K562 (cell line): ENCODE measurements at regions not wholly inside any gene's neighbourhood (a gene's known extent, or its start where the extent isn't known, plus 50 kb on each side); places are given as distances from the start of the nearest gene placed in this dataset.

Experiments used
- ATAC-seq: fragments of 200-7000 bp; cut with Tn5 transposase; 3 replicates; pipeline ENCODE4 v1.9.1; 2020; ENCODE audit warnings: moderate library complexity
- BruUV-seq: library from RNA; stranded (reverse); fragments of 400-500 nt; replicated peaks from 2 replicates; lab custom pipeline; 2021; lab: Mats Ljungman, UMichigan
- CTCF ChIA-PET: fragments of 300-600 bp; formaldehyde crosslinking; extraction: SDS; loops from one replicate; lab custom pipeline; 2021; ENCODE audit warnings: low intra/inter-chr PET ratio; lab: Yijun Ruan, JAX
- POLR2A ChIA-PET: fragments of 300-600, 350-650 bp; sonication (Branson Sonifier 250); formaldehyde crosslinking; extraction: SDS; loops from one replicate; lab custom pipeline; 2021; ENCODE audit warnings: antibody characterized with exemption, inconsistent platforms; lab: Yijun Ruan, JAX
- DNase-seq, 4 experiments: peaks; one replicate each; pipeline versions ENCODE4 v3.0.0 to v3.0.0-alpha.2; 2011 to 2018; ENCODE audit warnings: low spot score in 3 of 4, mixed read lengths in 3 of 4; ENCODE audit errors: extremely low read depth in 1 of 4
- FAIRE-seq: peaks from 2 replicates; lab custom pipeline; 2011; peaks lifted over from hg19 to GRCh38; lab: Jason Lieb, UNC
- H2AFZ ChIP-seq: 2 replicates; pipeline ENCODE4 v1.6.0; 2011; ENCODE audit warnings: low read depth, low read length, control low read depth, inconsistent platforms
- H3K27ac ChIP-seq: fragments of 200-600 bp; 3 replicates; pipeline ENCODE4 v1.8.0; 2011; ENCODE audit warnings: low read depth, mild to moderate bottlenecking, control low read depth, inconsistent platforms, low read length, moderate library complexity, mixed read lengths; ENCODE audit errors: extremely low read depth
- H3K27me3 ChIP-seq, 2 experiments: fragments of 300-600 bp in 1 of 2; 2 replicates in 1 of 2; 3 replicates in 1 of 2; pipeline versions ENCODE4 v1.6.0 to v1.8.0; 2011; ENCODE audit warnings: inconsistent platforms in 2 of 2, low read length in 2 of 2, mild to moderate bottlenecking in 1 of 2, mixed read lengths in 1 of 2, moderate library complexity in 1 of 2; ENCODE audit not compliant: control insufficient read depth in 2 of 2, insufficient read depth in 2 of 2
- H3K36me3 ChIP-seq: fragments of 300-600 bp; 3 replicates; pipeline ENCODE4 v1.8.0; 2011; ENCODE audit warnings: mild to moderate bottlenecking, low read length, inconsistent platforms; ENCODE audit not compliant: control insufficient read depth, insufficient read depth
- H3K4me1 ChIP-seq, 2 experiments: fragments of 200-600 bp in 1 of 2; replicated peaks in 1 of 2; 2 replicates in 1 of 2; 3 replicates in 1 of 2; pipeline versions ENCODE4 v1.5.1 to v1.8.0; 2011; ENCODE audit warnings: inconsistent platforms in 2 of 2, low read length in 2 of 2, mild to moderate bottlenecking in 1 of 2, mixed read lengths in 1 of 2, moderate library complexity in 1 of 2; ENCODE audit not compliant: control insufficient read depth in 2 of 2, insufficient read depth in 2 of 2
- H3K4me2 ChIP-seq: 2 replicates; pipeline ENCODE4 v1.6.1; 2011; ENCODE audit warnings: low read length, control low read depth, inconsistent platforms, mixed read lengths; ENCODE audit not compliant: insufficient read depth
- H3K4me3 ChIP-seq: fragments of 200-600 bp; sonication (generic), shearing (Covaris generic); 2 replicates; pipeline ENCODE4 v1.5.1; 2016; ENCODE audit warnings: control low read depth, inconsistent platforms
- H3K79me2 ChIP-seq: fragments of 200-600 bp; 3 replicates; pipeline ENCODE4 v1.8.0; 2011; ENCODE audit warnings: low read length, inconsistent platforms; ENCODE audit not compliant: control insufficient read depth, insufficient read depth
- H3K9ac ChIP-seq, 2 experiments: 2 replicates each; pipeline versions ENCODE4 v1.6.0 to v1.6.1; 2011; ENCODE audit warnings: low read depth in 2 of 2, low read length in 2 of 2, control low read depth in 1 of 2, inconsistent platforms in 1 of 2, mild to moderate bottlenecking in 1 of 2, mixed read lengths in 1 of 2; ENCODE audit not compliant: insufficient read depth in 1 of 2
- H3K9me1 ChIP-seq: one replicate; pipeline ENCODE4 v1.6.0; 2011; ENCODE audit warnings: inconsistent platforms, mild to moderate bottlenecking, low read length, moderate library complexity; ENCODE audit not compliant: control insufficient read depth, insufficient read depth
- H3K9me3 ChIP-seq: replicated peaks from 2 replicates; pipeline ENCODE4 v1.5.1; 2011; ENCODE audit warnings: low read depth, low read length, inconsistent platforms; ENCODE audit not compliant: control insufficient read depth, insufficient read depth
- H4K20me1 ChIP-seq: replicated peaks from 2 replicates; pipeline ENCODE4 v1.6.1; 2011; ENCODE audit warnings: low read length, inconsistent platforms, mixed read lengths; ENCODE audit not compliant: control insufficient read depth, insufficient read depth
- CBFB ChIP-seq: sonication (generic); formaldehyde crosslinking; IDR thresholded peaks from 2 replicates; pipeline ENCODE4 v1.4.0; 2020; ENCODE audit warnings: mild to moderate bottlenecking, missing genetic modification reagents
- CCNT2 ChIP-seq: IDR thresholded peaks from 2 replicates; pipeline ENCODE4 v1.6.1; 2011; ENCODE audit warnings: borderline replicate concordance, low read depth, mild to moderate bottlenecking, moderate library complexity, mixed read lengths, low read length; ENCODE audit not compliant: insufficient read length; ENCODE audit errors: extremely low read depth
- FOXK2 ChIP-seq, 2 experiments: fragments of 450-650 bp; IDR thresholded peaks in 1 of 2; conservative IDR thresholded peaks in 1 of 2; 2 replicates each; pipeline ENCODE4 v1.6.1; 2016; ENCODE audit warnings: low read depth in 2 of 2, mild to moderate bottlenecking in 1 of 2
- MCM5 ChIP-seq: fragments of 450-650 bp; IDR thresholded peaks from 2 replicates; pipeline ENCODE4 v1.6.1; 2016; ENCODE audit warnings: low read depth
- MXD1 ChIP-seq: fragments of 250-450 bp; sonication (Bioruptor Pico); IDR thresholded peaks from 2 replicates; pipeline ENCODE4 v1.8.0; 2021; ENCODE audit warnings: borderline replicate concordance, mild to moderate bottlenecking, moderate library complexity; ENCODE audit not compliant: poor library complexity, severe bottlenecking
- PREB ChIP-seq: sonication (generic); formaldehyde crosslinking; IDR thresholded peaks from 2 replicates; pipeline ENCODE4 v1.8.1; 2023; ENCODE audit warnings: mild to moderate bottlenecking, missing genetic modification reagents
- ZBTB8A ChIP-seq: fragments of 450-650 bp; IDR thresholded peaks from 2 replicates; pipeline ENCODE4 v1.6.1; 2018; ENCODE audit warnings: mild to moderate bottlenecking, moderate library complexity; ENCODE audit not compliant: partially characterized antibody
- ZNF436 ChIP-seq: fragments of 250-450, 450-650 bp; sonication (Bioruptor Pico); formaldehyde crosslinking; IDR thresholded peaks from 2 replicates; pipeline ENCODE4 v1.7.0; 2020; ENCODE audit warnings: mild to moderate bottlenecking
- WGBS: fragments of 100-300 bp; shearing (Covaris generic); methylation state at CpG from one replicate; pipeline ENCODE4 v1.1.6; 2016; ENCODE audit warnings: low coverage, mixed read lengths; ENCODE audit not compliant: insufficient coverage; ENCODE audit errors: missing lambda C conversion rate; 5-methylcytosine and 5-hydroxymethylcytosine counted together
- in situ Hi-C: fragments of 300-500 bp; cut with MboI; formaldehyde crosslinking; loops from 4 replicates; pipeline ENCODE4 v1.15.0; 2018; ENCODE audit warnings: inconsistent platforms, mixed read lengths
- intact Hi-C: fragments of 100-400 bp; cut with micrococcal nuclease; formaldehyde crosslinking; loops from 2 replicates; pipeline ENCODE4 v1.14.2; 2022
- TF ChIP-seq, protein P1 (sequence below): sonication (generic); formaldehyde crosslinking; IDR thresholded peaks from 2 replicates; pipeline ENCODE4 v1.8.1; 2023; ENCODE audit warnings: missing genetic modification reagents, mild to moderate bottlenecking, borderline replicate concordance
- TF ChIP-seq, protein P2 (sequence below): fragments of 250-450 bp; sonication (Bioruptor Pico); IDR thresholded peaks from 2 replicates; pipeline ENCODE4 v1.8.0; 2022; ENCODE audit warnings: moderate library complexity, mild to moderate bottlenecking, inconsistent platforms

DNA sequence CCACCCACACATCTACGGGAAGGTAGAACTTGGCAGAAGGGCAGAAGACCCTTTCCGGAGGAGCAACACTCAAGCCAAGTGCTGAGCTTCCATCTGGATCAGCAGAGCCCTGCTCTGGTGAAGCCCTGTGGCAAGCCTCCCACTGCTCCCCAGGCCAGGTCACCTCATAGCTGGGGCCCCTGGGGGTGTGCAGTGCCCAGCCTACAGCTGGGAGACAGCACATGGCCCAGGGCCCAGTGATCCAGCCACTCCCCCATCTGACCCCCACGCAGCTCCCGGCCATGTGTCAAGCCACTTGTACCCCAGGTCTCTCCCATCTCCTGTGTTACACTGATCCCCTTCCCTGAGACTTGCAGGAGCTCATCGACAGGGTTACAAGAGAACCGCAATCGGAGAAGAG lies 95.7 kb downstream of the RBFOX3 start:
- H3K9me1 ChIP-seq: no peaks in the 10 kb centered on the region
- in situ Hi-C loops: no loop called here
- intact Hi-C loops: no loop called here
- H3K27me3 ChIP-seq: peaks cover 18 to 84% of the 10 kb centered on the region in 2 experiments; a peak in 4 of 5 replicates
- ChIA-PET POLR2A (interaction anchor here (0.8 to 1.5 kb wide), 2 partner anchors 10 to 91 kb away, joined by 3 read pairs; no protein-coding TSS in a partner anchor), CTCF (no interaction called here)
- DNase-seq: no peak
- 0 out of 2 replicates have a peak, but pooled peaks cover 14% of the 10 kb centered on the region for H4K20me1 ChIP-seq
- no peaks in the 10 kb centered on the region for H3K79me2 ChIP-seq
- no TSS peak for BruUV-seq
- H2AFZ ChIP-seq: no peak overlapping the region
- TF ChIP-seq FOXK2 (conservative IDR thresholded peaks at IDR 0.05 in 1 of 2, IDR thresholded peaks at IDR 0.05 in 1 of 2; ENCODE audit: low read depth in 2 of 2) (no peak), PREB (CRISPR knock-in tag) (no peak), CCNT2 (no peak), ZNF436 (no peak), MXD1 (no peak), MCM5 (no peak), CBFB (CRISPR knock-in tag) (no peak), ZBTB8A (no peak)
- TF ChIP-seq, protein P1, sequence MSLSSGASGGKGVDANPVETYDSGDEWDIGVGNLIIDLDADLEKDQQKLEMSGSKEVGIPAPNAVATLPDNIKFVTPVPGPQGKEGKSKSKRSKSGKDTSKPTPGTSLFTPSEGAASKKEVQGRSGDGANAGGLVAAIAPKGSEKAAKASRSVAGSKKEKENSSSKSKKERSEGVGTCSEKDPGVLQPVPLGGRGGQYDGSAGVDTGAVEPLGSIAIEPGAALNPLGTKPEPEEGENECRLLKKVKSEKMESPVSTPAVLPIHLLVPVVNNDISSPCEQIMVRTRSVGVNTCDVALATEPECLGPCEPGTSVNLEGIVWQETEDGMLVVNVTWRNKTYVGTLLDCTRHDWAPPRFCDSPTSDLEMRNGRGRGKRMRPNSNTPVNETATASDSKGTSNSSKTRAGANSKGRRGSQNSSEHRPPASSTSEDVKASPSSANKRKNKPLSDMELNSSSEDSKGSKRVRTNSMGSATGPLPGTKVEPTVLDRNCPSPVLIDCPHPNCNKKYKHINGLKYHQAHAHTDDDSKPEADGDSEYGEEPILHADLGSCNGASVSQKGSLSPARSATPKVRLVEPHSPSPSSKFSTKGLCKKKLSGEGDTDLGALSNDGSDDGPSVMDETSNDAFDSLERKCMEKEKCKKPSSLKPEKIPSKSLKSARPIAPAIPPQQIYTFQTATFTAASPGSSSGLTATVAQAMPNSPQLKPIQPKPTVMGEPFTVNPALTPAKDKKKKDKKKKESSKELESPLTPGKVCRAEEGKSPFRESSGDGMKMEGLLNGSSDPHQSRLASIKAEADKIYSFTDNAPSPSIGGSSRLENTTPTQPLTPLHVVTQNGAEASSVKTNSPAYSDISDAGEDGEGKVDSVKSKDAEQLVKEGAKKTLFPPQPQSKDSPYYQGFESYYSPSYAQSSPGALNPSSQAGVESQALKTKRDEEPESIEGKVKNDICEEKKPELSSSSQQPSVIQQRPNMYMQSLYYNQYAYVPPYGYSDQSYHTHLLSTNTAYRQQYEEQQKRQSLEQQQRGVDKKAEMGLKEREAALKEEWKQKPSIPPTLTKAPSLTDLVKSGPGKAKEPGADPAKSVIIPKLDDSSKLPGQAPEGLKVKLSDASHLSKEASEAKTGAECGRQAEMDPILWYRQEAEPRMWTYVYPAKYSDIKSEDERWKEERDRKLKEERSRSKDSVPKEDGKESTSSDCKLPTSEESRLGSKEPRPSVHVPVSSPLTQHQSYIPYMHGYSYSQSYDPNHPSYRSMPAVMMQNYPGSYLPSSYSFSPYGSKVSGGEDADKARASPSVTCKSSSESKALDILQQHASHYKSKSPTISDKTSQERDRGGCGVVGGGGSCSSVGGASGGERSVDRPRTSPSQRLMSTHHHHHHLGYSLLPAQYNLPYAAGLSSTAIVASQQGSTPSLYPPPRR (CRISPR knock-in tag): no peak
- TF ChIP-seq, protein P2, sequence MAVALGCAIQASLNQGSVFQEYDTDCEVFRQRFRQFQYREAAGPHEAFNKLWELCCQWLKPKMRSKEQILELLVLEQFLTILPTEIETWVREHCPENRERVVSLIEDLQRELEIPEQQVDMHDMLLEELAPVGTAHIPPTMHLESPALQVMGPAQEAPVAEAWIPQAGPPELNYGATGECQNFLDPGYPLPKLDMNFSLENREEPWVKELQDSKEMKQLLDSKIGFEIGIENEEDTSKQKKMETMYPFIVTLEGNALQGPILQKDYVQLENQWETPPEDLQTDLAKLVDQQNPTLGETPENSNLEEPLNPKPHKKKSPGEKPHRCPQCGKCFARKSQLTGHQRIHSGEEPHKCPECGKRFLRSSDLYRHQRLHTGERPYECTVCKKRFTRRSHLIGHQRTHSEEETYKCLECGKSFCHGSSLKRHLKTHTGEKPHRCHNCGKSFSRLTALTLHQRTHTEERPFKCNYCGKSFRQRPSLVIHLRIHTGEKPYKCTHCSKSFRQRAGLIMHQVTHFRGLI (CRISPR knock-in tag): no peak
- 0% methylated on average over 7 of the region's 7 CpGs for WGBS
- no peaks in the 10 kb centered on the region for H3K36me3 ChIP-seq
- no peak overlapping the region for H3K4me2 ChIP-seq
- H3K9me3 ChIP-seq: no peaks in the 10 kb centered on the region
- no peak for ATAC-seq
- H3K27ac ChIP-seq: no peak overlapping the region
- H3K9ac ChIP-seq: no peak overlapping the region
- FAIRE-seq: no peak
- no peak overlapping the region for H3K4me3 ChIP-seq
- H3K4me1 ChIP-seq: peaks cover 0 to 3% of the 10 kb centered on the region in 2 experiments; a peak in 2 of 5 replicates
